22Rv1 (cell line): ENCODE measurements at regions not wholly inside any gene's neighbourhood (a gene's known extent, or its start where the extent isn't known, plus 50 kb on each side); places are given as distances from the start of the nearest gene placed in this dataset.

Source experiments
- CTCF ChIP-seq: fragments of 450-650 bp; IDR thresholded peaks from 2 replicates; pipeline ENCODE4 v1.5.1; 2017; ENCODE audit warnings: mild to moderate bottlenecking
- ZFX ChIP-seq: fragments of 450-650 bp; IDR thresholded peaks from 2 replicates; pipeline ENCODE4 v1.6.1; 2017; ENCODE audit warnings: antibody characterized with exemption, borderline replicate concordance

GRCh38 chr1:82062206-82062605, 261.5 kb downstream of the ADGRL2 start:
- TF ChIP-seq CTCF (no peak), ZFX (no peak)
